Body of pancreas (tissue), 4 donors: ENCODE measurements at regions not wholly inside any gene's neighbourhood (a gene's known extent, or its start where the extent isn't known, plus 50 kb on each side); places are given as distances from the start of the nearest gene placed in this dataset.

ENCODE experiments used
- CTCF ChIP-seq, 7 experiments: fragments of 450-650 bp in 4 of 7; fragments of 200-600 bp in 3 of 7; sonication (generic) in 3 of 7; IDR thresholded peaks; one replicate each; pipeline ENCODE4 v1.5.1; 2016 to 2019; ENCODE audit warnings: antibody characterized with exemption in 7 of 7
- POLR2A ChIP-seq, 3 donors: fragments of 450-650 bp; IDR thresholded peaks; one replicate each; pipeline ENCODE4 v1.6.1; 2016; ENCODE audit warnings: antibody characterized with exemption in 3 of 3, mild to moderate bottlenecking in 2 of 3

DNA sequence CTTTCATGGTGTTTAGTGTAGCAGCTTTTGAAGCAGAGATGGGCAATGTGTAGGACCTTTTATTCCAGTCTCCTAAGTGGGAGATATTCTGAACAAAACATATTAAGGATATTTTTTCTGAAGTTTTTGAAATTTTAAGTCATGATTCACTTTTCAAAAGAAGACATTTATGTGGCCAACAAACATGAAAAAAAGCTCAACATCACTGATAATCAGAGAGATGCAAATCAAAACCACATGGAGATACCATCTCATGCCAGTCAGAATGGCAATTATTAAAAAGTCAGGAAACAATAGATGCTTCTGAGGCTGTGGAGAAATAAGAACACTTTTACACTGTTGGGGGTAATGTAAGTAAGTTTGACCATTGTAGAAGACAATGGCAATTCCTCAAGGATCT is 76.0 kb downstream of the FAT4 start:
- no peak for TF ChIP-seq CTCF (IDR thresholded peaks at IDR 0.05)
- no peak for TF ChIP-seq POLR2A (IDR thresholded peaks at IDR 0.05)
